Gastrocnemius medialis (tissue), 4 donors: ENCODE measurements at regions not wholly inside any gene's neighbourhood (a gene's known extent, or its start where the extent isn't known, plus 50 kb on each side); places are given as distances from the start of the nearest gene placed in this dataset.

Source experiments
- ATAC-seq, 2 donors: fragments of 150-250 bp; one replicate each; pipeline ENCODE4 v1.9.1; 2016
- DNase-seq, 2 donors: peaks; one replicate each; pipeline ENCODE4 v3.0.0-alpha.2; 2019
- H3K27ac ChIP-seq, 4 donors: fragments of 200-600 bp; sonication (generic); 1 replicate in 1 of 4; 2 replicates in 3 of 4; pipeline ENCODE4 v1.5.1; 2016 to 2018; ENCODE audit warnings: mild to moderate bottlenecking in 2 of 4, moderate library complexity in 1 of 4
- H3K27me3 ChIP-seq, 3 donors: fragments of 200-600 bp; sonication (generic) in 2 of 3; 1 replicate in 1 of 3; 2 replicates in 2 of 3; pipeline versions ENCODE4 v1.5.1 to v1.6.0; 2016 to 2019; ENCODE audit warnings: mild to moderate bottlenecking in 1 of 3, moderate library complexity in 1 of 3
- H3K36me3 ChIP-seq, 2 donors: fragments of 200-600 bp; sonication (generic) in 1 of 2; one replicate each; pipeline ENCODE4 v1.5.1; 2017 to 2018
- H3K4me1 ChIP-seq, 2 donors: fragments of 200-600 bp; sonication (generic) in 1 of 2; one replicate each; pipeline ENCODE4 v1.5.1; 2016 to 2017; ENCODE audit warnings: mild to moderate bottlenecking in 2 of 2
- H3K4me3 ChIP-seq, 4 donors: fragments of 200-600 bp; sonication (generic) in 3 of 4; 1 replicate in 1 of 4; 2 replicates in 3 of 4; pipeline ENCODE4 v1.5.1; 2016 to 2019; ENCODE audit warnings: mild to moderate bottlenecking in 2 of 4
- H3K9me3 ChIP-seq, 3 donors: fragments of 200-600 bp; sonication (generic) in 2 of 3; 1 replicate in 1 of 3; 2 replicates in 2 of 3; pipeline ENCODE4 v1.5.1; 2016 to 2019
- CTCF ChIP-seq, 5 experiments: fragments of 450-650 bp in 3 of 5; fragments of 200-600 bp in 2 of 5; sonication (generic) in 2 of 5; IDR thresholded peaks in 4 of 5; conservative IDR thresholded peaks in 1 of 5; 1 replicate in 4 of 5; 2 replicates in 1 of 5; pipeline ENCODE4 v1.5.1; 2016 to 2019; ENCODE audit warnings: antibody characterized with exemption in 5 of 5, mild to moderate bottlenecking in 3 of 5, moderate library complexity in 3 of 5
- POLR2A ChIP-seq, 2 donors: fragments of 450-650 bp; IDR thresholded peaks; one replicate each; pipeline ENCODE4 v1.6.1; 2017; ENCODE audit warnings: antibody characterized with exemption in 2 of 2, mild to moderate bottlenecking in 2 of 2, moderate library complexity in 2 of 2
- in situ Hi-C, 4 donors: fragments of 200-750 bp; cut with MboI; loops; one replicate each; pipeline versions ENCODE4 v1.15.0 to v1.8.0; 2017; ENCODE audit warnings: low sequenced_read_pairs in 4 of 4
- intact Hi-C: fragments of 100-400 bp; cut with DNase I; formaldehyde crosslinking; loops from one replicate; pipeline ENCODE4 v1.15.1; 2023; ENCODE audit warnings: low total_unique reads

GRCh38 chr6:40287296-40287850, 299.8 kb downstream of the LRFN2 start:
- Histone ChIP-seq H3K4me1 (no peaks in the 10 kb centered on the region), H3K36me3 (no peaks in the 10 kb centered on the region), H3K4me3 (no peak overlapping the region), H3K27ac (no peak overlapping the region), H3K9me3 (no peaks in the 10 kb centered on the region), H3K27me3 (peaks cover 0 to 7% (median 2%) of the 10 kb centered on the region in 3 donors)
- ATAC-seq (no peak), DNase-seq (no peak)
- in situ Hi-C loops = no loop called here
- TF ChIP-seq POLR2A (IDR thresholded peaks at IDR 0.05) = no peak
- TF ChIP-seq CTCF (IDR thresholded peaks at IDR 0.05 in 4 of 5, conservative IDR thresholded peaks at IDR 0.05 in 1 of 5) = no peak
- intact Hi-C loops = no loop called here

- Histone ChIP-seq H3K27me3 (peaks cover 0 to 7% (median 2%) of the 10 kb centered on the region in 3 donors), H3K9me3 (no peaks in the 10 kb centered on the region), H3K36me3 (no peaks in the 10 kb centered on the region), H3K4me1 (no peaks in the 10 kb centered on the region), H3K4me3 (no peak overlapping the region), H3K27ac (no peak overlapping the region)
- in situ Hi-C loops = no loop called here
- TF ChIP-seq POLR2A (IDR thresholded peaks at IDR 0.05) = no peak
- ATAC-seq = no peak
- intact Hi-C loops = no loop called here
- DNase-seq = no peak
Observed at GRCh38 chr6:40286721-40287120, 300.4 kb downstream of the LRFN2 start.

GRCh38 chr6:40285996-40286395, 301.2 kb downstream of the LRFN2 start:
- intact Hi-C loops = no loop called here
- in situ Hi-C loops = no loop called here
- no peak for DNase-seq
- TF ChIP-seq POLR2A (IDR thresholded peaks at IDR 0.05) (no peak), CTCF (IDR thresholded peaks at IDR 0.05 in 4 of 5, conservative IDR thresholded peaks at IDR 0.05 in 1 of 5) (no peak)
- Histone ChIP-seq H3K36me3 (no peaks in the 10 kb centered on the region), H3K4me3 (no peak overlapping the region), H3K27me3 (peaks cover 0 to 7% (median 2%) of the 10 kb centered on the region in 3 donors), H3K4me1 (no peaks in the 10 kb centered on the region), H3K27ac (no peak overlapping the region), H3K9me3 (no peaks in the 10 kb centered on the region)
- no peak for ATAC-seq

GRCh38 chr6:40285535-40285934, 301.6 kb downstream of the LRFN2 start:
- no peaks in the 10 kb centered on the region for H3K4me1 ChIP-seq
- peaks cover 0 to 7% (median 2%) of the 10 kb centered on the region in 3 donors for H3K27me3 ChIP-seq
- no peaks in the 10 kb centered on the region for H3K9me3 ChIP-seq
- in situ Hi-C loops (no loop called here), intact Hi-C loops (no loop called here)
- ATAC-seq (no peak), DNase-seq (no peak)
- no peak overlapping the region for H3K4me3 ChIP-seq
- no peak overlapping the region for H3K27ac ChIP-seq
- no peaks in the 10 kb centered on the region for H3K36me3 ChIP-seq
- TF ChIP-seq CTCF (IDR thresholded peaks at IDR 0.05 in 4 of 5, conservative IDR thresholded peaks at IDR 0.05 in 1 of 5) (no peak), POLR2A (IDR thresholded peaks at IDR 0.05) (no peak)

- Histone ChIP-seq H3K27me3 (peaks cover 0 to 7% (median 0%) of the 10 kb centered on the region in 3 donors), H3K27ac (no peak overlapping the region), H3K4me3 (no peak overlapping the region), H3K36me3 (no peaks in the 10 kb centered on the region), H3K4me1 (no peaks in the 10 kb centered on the region), H3K9me3 (no peaks in the 10 kb centered on the region)
- no peak for TF ChIP-seq POLR2A (IDR thresholded peaks at IDR 0.05)
- no peak for TF ChIP-seq CTCF (IDR thresholded peaks at IDR 0.05 in 4 of 5, conservative IDR thresholded peaks at IDR 0.05 in 1 of 5)
- no peak for DNase-seq
- ATAC-seq = no peak
- in situ Hi-C loops = no loop called here
- intact Hi-C loops = no loop called here
Observed at GRCh38 chr6:40282986-40283385, 304.2 kb downstream of the LRFN2 start.
